Activated naive CD8-positive, alpha-beta T cell (primary cell): ENCODE measurements at regions not wholly inside any gene's neighbourhood (a gene's known extent, or its start where the extent isn't known, plus 50 kb on each side); places are given as distances from the start of the nearest gene placed in this dataset.
A peak's percentile ranks its signal among the peaks of the same experiment; 100 is the strongest.
"Not testable (repeated sequence)": the region's sequence is repeated elsewhere in the genome, so short reads cannot be mapped to it uniquely, and the experiment has no call there.

ENCODE experiments used
- H3K27ac Mint-ChIP-seq: one replicate; pipeline ENCODE4 v1.8.0; 2021; ENCODE audit warnings: mixed read lengths
- H3K27me3 Mint-ChIP-seq: one replicate; pipeline ENCODE4 v1.8.0; 2021; ENCODE audit warnings: mixed read lengths
- H3K36me3 Mint-ChIP-seq: one replicate; pipeline ENCODE4 v1.8.0; 2021; ENCODE audit warnings: mixed read lengths
- H3K4me1 Mint-ChIP-seq: one replicate; pipeline ENCODE4 v1.8.0; 2021; ENCODE audit warnings: low read depth, mixed read lengths
- H3K4me3 Mint-ChIP-seq: one replicate; pipeline ENCODE4 v1.8.0; 2021; ENCODE audit warnings: mild to moderate bottlenecking, mixed read lengths
- H3K9me3 Mint-ChIP-seq: one replicate; pipeline ENCODE4 v1.8.0; 2021; ENCODE audit warnings: low read depth, mixed read lengths

DNA sequence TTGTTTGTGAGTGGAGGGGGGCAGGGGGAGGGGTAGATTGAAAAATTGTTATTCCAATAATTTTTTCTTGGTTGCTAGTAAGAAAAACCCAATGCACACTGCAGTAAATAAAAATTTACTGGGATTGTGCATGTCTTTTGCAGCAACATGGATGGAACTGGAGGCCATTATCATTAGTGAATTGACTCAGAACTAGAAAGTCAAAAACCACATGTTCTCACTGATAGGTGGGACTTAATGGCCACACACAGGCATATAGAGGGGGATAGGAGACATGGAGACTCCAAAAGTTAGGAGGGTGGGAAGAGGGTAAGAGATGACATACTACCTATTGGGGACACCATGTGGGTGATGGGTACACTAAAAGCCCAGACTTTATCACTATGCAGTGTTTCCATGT, 67.2 kb downstream of the BUB3 start:
- Mint-ChIP-seq H3K4me1 (no peaks in the 10 kb centered on the region), H3K27me3 (no peaks in the 10 kb centered on the region)

DNA sequence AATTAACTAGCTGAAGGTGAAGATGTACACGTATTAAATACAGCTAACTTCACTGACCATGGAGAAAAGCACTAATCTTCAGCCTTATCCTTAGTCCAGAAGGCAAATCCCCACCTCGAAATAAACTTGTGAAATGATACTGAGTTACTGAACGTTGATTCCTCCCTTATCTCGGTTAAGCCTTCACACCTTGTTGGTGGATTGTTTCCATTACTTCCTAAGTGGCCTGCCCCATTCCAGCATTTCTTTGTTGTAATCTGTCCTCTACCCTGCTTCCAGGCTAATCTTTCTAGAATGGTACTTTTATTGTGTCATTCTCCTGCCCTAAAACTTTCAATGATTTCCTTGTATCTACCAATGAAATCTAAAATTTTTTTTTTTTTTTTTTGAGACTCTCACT, 68.6 kb downstream of the BUB3 start:
- Mint-ChIP-seq H3K27me3 (no peaks in the 10 kb centered on the region), H3K36me3 (peaks cover 7% of the 10 kb centered on the region), H3K4me3 (no peak overlapping the region), H3K9me3 (no peaks in the 10 kb centered on the region), H3K4me1 (no peaks in the 10 kb centered on the region), H3K27ac (no peak overlapping the region)

More for the DNA sequence above, 67.2 kb downstream of the BUB3 start:
- H3K36me3 Mint-ChIP-seq: peaks cover 9% of the 10 kb centered on the region
- H3K4me3 Mint-ChIP-seq: no peak overlapping the region
- H3K27ac Mint-ChIP-seq: no peak overlapping the region
- peaks cover 4% of the 10 kb centered on the region for H3K9me3 Mint-ChIP-seq

DNA sequence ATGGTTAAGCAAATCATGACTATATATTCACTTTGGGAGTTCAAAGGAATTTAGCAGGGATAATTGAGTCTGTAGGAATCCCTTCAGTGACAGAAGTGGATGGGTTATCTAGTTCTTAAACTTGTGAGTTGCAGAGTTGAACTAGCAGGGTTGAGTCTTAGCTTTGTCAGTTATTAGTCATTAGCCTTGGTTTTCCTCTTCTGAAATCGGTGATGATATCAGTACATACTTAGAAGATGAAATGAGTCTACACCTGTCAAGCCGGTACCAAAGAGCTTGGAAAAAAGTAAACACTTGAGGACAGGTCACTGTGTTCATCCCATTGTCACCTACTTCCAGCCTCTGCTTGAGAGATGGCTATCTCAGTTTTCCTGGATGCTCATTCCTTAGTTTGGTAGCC, 73.5 kb downstream of the BUB3 start:
- Mint-ChIP-seq H3K4me1 (no peaks in the 10 kb centered on the region), H3K4me3 (no peak overlapping the region), H3K27ac (no peak overlapping the region), H3K27me3 (no peaks in the 10 kb centered on the region), H3K36me3 (peaks cover 27% of the 10 kb centered on the region), H3K9me3 (peaks cover 10% of the 10 kb centered on the region)

DNA sequence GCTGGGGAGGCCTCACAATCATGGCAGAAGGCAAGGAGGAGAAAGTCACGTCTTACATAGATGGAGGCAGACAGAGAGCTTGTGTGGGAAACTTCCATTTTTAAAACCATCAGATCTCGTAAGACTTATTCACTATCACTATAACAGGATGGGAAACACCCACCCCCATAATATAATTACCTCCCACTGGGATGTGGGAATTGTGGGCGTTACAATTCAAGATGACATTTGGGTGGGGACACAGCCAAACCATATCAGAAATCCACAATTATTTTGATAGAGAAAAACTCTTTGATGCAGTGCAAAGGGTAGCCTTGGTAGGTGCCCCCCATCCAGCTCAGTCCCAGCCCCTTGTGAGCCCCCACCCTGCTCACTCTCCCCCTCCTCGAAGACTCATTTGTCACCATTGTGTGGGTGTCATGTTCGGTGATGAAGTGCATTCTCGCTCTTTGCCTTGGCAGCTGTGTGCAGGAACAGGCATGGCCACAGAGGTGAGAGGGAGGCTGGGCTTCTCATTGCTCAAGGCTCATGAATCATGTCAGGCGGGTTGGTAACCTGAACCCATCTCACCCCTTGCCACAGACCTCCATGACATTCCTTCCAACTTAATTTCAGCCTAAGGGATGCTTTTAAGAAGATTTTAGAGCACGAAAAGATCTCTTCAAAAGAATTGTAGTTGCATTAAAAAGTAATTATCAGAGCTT, 75.9 kb downstream of the BUB3 start:
- no peaks in the 10 kb centered on the region for H3K4me1 Mint-ChIP-seq
- H3K27me3 Mint-ChIP-seq: no peaks in the 10 kb centered on the region
- H3K36me3 Mint-ChIP-seq: peaks cover 34% of the 10 kb centered on the region

GRCh38 chr10:123232879-123233278, 78.7 kb downstream of the BUB3 start:
- H3K27ac Mint-ChIP-seq, H3K4me3 Mint-ChIP-seq, H3K4me1 Mint-ChIP-seq, H3K27me3 Mint-ChIP-seq: not testable (repeated sequence)
- Mint-ChIP-seq H3K36me3 (peaks cover 52% of the 10 kb centered on the region), H3K9me3 (peaks cover 21% of the 10 kb centered on the region)

More for the DNA sequence above, 75.9 kb downstream of the BUB3 start:
- Mint-ChIP-seq H3K9me3 (peaks cover 16% of the 10 kb centered on the region), H3K27ac (no peak overlapping the region), H3K4me3 (no peak overlapping the region)

GRCh38 chr10:123235014-123235413, 80.8 kb downstream of the BUB3 start:
- H3K4me1 Mint-ChIP-seq, H3K27me3 Mint-ChIP-seq, H3K4me3 Mint-ChIP-seq, H3K27ac Mint-ChIP-seq: not testable (repeated sequence)
- peaks cover 21% of the 10 kb centered on the region for H3K9me3 Mint-ChIP-seq
- H3K36me3 Mint-ChIP-seq: peaks cover 47% of the 10 kb centered on the region

GRCh38 chr10:123236126-123236525, 81.9 kb downstream of the BUB3 start:
- Mint-ChIP-seq H3K36me3 (peaks cover 39% of the 10 kb centered on the region), H3K27me3 (no peaks in the 10 kb centered on the region), H3K4me1 (peaks cover 10% of the 10 kb centered on the region), H3K9me3 (peaks cover 21% of the 10 kb centered on the region), H3K27ac (no peak overlapping the region), H3K4me3 (no peak overlapping the region)

- H3K27me3 Mint-ChIP-seq: no peaks in the 10 kb centered on the region
- H3K4me1 Mint-ChIP-seq: peaks cover 30% of the 10 kb centered on the region
- no peak overlapping the region for H3K4me3 Mint-ChIP-seq
- peaks cover 18% of the 10 kb centered on the region for H3K36me3 Mint-ChIP-seq
- no peak overlapping the region for H3K27ac Mint-ChIP-seq
- H3K9me3 Mint-ChIP-seq: peaks cover 3% of the 10 kb centered on the region
These were observed 86.0 kb downstream of the BUB3 start for GRCh38 chr10:123240250-123240649.

DNA sequence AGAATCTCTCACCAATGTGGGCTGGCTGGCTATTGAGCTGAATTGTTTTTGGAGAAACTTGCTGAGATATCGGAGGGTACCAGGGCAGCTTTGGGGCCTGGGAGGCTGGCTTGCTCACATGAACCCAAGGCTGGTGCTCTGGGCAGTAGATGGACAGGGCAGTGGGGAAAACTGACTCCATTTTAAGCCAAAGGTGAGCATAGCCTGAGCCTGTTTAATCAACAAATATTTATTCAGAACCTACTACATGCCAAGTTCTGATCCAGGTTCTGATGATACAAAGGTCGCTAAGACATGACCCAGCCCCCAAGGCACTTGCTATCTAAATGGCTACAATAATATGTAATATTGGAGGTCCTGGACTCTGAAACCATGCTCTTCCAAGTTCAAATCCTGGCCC, 86.6 kb downstream of the BUB3 start:
- Mint-ChIP-seq H3K4me1 (peaks cover 30% of the 10 kb centered on the region), H3K27me3 (no peaks in the 10 kb centered on the region), H3K9me3 (no peaks in the 10 kb centered on the region), H3K36me3 (peaks cover 12% of the 10 kb centered on the region), H3K27ac (no peak overlapping the region), H3K4me3 (no peak overlapping the region)

GRCh38 chr10:123241391-123242141, 87.4 kb downstream of the BUB3 start:
- H3K9me3 Mint-ChIP-seq: no peaks in the 10 kb centered on the region
- H3K4me3 Mint-ChIP-seq: peak overlapping the region; percentile 46

DNA sequence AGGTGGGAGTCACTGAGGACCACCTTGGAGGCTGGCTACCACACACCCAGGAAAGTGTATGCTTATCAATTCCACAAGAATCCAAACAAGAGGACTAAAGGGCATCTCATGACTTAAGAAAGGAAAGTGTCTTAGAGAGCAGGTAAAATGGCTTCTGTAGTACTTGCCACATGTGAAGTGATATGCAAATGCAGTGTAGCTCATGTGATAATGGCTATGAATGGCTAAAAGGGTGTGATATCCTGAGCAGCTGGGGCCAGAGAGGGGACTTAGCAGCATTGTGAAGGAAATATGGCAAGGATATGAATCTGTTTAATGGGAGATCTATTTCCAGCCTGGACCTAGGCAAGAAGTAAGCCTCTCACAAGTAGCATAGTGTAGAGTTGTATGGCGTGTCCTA, 90.5 kb downstream of the BUB3 start:
- H3K27me3 Mint-ChIP-seq: no peaks in the 10 kb centered on the region
- H3K27ac Mint-ChIP-seq: no peak overlapping the region
- H3K4me1 Mint-ChIP-seq: peaks cover 34% of the 10 kb centered on the region
- no peaks in the 10 kb centered on the region for H3K9me3 Mint-ChIP-seq
- no peak overlapping the region for H3K4me3 Mint-ChIP-seq
- no peaks in the 10 kb centered on the region for H3K36me3 Mint-ChIP-seq

More at GRCh38 chr10:123241391-123242141, 87.4 kb downstream of the BUB3 start:
- no peaks in the 10 kb centered on the region for H3K27me3 Mint-ChIP-seq
- peaks cover 11% of the 10 kb centered on the region for H3K36me3 Mint-ChIP-seq
- H3K27ac Mint-ChIP-seq: peak overlapping the region; percentile 95
- peaks cover 30% of the 10 kb centered on the region for H3K4me1 Mint-ChIP-seq

- Mint-ChIP-seq H3K27me3 (no peaks in the 10 kb centered on the region), H3K36me3 (no peaks in the 10 kb centered on the region), H3K27ac (no peak overlapping the region), H3K4me3 (no peak overlapping the region), H3K9me3 (no peaks in the 10 kb centered on the region), H3K4me1 (peaks cover 32% of the 10 kb centered on the region)
These were observed 91.1 kb downstream of the BUB3 start for GRCh38 chr10:123245264-123245663.

GRCh38 chr10:123249894-123250293, 95.7 kb downstream of the BUB3 start:
- Mint-ChIP-seq H3K4me3 (no peak overlapping the region), H3K27ac (no peak overlapping the region), H3K36me3 (no peaks in the 10 kb centered on the region), H3K9me3 (no peaks in the 10 kb centered on the region), H3K4me1 (peaks cover 4% of the 10 kb centered on the region), H3K27me3 (no peaks in the 10 kb centered on the region)

GRCh38 chr10:123250640-123251039, 96.4 kb downstream of the BUB3 start:
- Mint-ChIP-seq H3K27ac (no peak overlapping the region), H3K9me3 (no peaks in the 10 kb centered on the region), H3K4me3 (no peak overlapping the region), H3K4me1 (peaks cover 4% of the 10 kb centered on the region), H3K36me3 (no peaks in the 10 kb centered on the region), H3K27me3 (no peaks in the 10 kb centered on the region)

GRCh38 chr10:123252779-123253178, 98.6 kb downstream of the BUB3 start:
- no peaks in the 10 kb centered on the region for H3K27me3 Mint-ChIP-seq
- no peak overlapping the region for H3K4me3 Mint-ChIP-seq
- no peaks in the 10 kb centered on the region for H3K9me3 Mint-ChIP-seq
- H3K36me3 Mint-ChIP-seq: no peaks in the 10 kb centered on the region
- peaks cover 4% of the 10 kb centered on the region for H3K4me1 Mint-ChIP-seq
- no peak overlapping the region for H3K27ac Mint-ChIP-seq

GRCh38 chr10:123254343-123254742, 100.1 kb downstream of the BUB3 start:
- not testable (repeated sequence) for H3K36me3 Mint-ChIP-seq, H3K27ac Mint-ChIP-seq, H3K27me3 Mint-ChIP-seq, H3K4me3 Mint-ChIP-seq, H3K9me3 Mint-ChIP-seq, H3K4me1 Mint-ChIP-seq
